GM19043 (cell line): ENCODE measurements at regions not wholly inside any gene's neighbourhood (a gene's known extent, or its start where the extent isn't known, plus 50 kb on each side); places are given as distances from the start of the nearest gene placed in this dataset.

ENCODE experiments used
- ATAC-seq: cut with Tn5 transposase; IDR thresholded peaks from one replicate; pipeline ENCODE4 v1.9.1; 2021; ENCODE audit warnings: low read depth; ENCODE audit not compliant: unreplicated experiment

DNA sequence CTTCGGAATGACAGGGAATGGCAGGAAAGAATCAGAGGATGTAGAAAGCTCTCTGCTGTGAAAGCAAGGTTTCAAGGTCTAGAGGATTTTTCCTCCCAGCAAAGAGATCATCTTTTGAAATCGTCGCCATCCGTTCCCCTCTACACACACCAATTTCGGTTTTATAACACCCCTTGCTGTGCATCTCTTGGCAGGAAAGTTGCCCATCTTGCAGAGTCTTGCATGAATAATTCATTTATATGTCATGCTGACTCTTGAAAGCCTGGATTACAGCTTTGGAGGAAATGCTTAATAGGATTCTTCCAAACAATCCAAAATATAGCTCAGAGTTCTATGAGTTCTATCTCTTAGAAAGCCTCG, 262.7 kb downstream of the CHL1 start:
- no peak for ATAC-seq

DNA sequence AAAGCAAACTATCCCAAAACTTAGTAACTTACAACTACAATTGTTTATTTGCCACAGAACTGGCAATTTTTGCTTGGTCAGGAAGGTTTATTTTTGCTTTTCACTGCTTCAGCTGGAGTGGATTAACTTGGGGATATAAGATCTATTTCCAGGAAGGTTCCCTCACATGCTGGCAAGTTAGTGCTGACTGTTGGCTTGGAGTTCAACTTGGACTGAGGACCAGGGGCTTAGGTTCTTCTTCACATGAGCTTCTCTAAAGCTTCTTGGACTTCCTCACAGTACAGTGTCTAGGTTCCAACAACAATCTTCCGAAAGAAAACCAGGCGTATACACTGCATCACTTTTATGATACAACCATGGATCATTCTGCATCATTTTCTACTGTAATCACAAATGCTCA, 264.4 kb downstream of the CHL1 start:
- ATAC-seq, result no peak

DNA sequence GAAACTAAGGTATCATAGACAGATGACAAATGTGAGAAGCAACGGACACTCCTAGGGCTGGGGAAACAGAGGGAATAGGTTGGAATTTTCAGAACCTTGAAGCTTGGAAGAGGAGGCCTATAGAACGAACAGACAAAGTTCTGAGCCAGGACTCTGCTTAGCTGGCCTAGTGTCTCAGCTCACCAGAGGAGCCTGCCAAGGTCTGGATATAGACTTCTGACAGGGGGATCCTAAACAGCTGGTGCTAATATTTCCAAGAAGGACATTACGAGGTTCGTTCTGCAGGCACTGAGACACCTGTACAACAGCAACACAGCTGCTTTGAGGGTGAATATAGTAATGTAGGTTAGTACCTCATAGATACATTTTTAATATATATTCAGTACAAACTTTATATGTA, 266.3 kb downstream of the CHL1 start:
- ATAC-seq, result no peak

DNA sequence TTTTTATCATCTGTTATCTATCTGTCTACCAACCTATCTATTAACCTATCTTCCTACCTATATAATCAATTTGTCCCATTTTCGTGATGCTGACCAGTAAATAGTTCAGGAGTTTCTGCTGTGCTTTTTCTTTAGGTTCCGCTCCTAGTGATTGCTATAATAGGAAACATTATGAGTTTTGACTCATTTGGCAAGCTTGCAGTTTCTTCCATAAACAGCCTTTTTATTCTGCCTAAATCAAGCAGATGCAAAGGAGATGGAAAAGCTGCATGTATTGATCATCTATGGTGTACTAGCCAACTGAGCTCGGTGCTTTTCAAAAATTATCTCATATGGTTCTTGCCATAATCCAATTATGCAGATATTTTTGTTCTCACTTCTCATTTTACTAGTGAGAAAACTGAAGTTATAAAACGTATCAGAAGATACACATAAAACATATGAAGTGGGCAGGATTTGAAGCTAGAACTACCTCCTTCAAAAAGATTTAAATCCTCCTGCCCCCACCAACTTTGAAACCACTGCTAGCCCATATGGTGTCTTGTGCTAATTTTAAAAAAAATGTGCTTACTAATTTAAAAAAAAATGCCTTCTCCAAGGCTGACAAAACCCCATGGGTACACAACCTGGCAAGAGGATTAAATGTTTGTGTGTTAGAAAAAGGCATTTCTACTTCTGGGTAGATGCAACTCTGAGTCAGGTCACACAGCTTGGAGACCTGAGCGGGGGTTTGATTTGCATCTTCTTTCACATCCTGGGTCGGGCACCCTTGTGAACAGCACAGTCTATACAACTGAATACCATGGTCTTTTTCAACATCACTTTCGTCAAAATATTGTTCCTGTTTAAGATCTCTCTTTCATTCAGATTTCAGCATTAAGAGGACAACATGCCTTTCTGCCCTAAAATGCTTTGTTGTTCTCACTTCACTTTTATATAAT, 267.0 kb downstream of the CHL1 start:
- ATAC-seq, result peak; percentile 93

DNA sequence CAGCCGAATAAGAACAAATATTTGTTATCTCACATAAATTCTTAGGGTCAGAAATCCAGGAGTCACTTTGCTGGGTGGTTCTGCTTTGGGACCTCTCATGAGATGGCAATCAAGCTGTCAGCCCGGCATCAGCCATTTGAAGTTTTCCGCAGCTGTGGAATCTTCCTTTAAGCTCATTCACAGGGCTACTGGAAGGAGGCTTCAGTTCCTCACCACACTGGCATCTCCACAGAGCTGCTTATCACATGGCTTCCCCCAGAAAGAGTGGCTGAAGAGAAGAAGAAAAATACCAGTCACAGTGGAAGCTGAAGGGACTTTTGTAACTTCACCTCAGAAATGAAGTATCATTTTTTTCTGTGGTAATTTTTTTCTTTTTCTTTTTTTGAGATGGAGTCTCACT, 267.7 kb downstream of the CHL1 start:
- ATAC-seq, result peak; percentile 22

DNA sequence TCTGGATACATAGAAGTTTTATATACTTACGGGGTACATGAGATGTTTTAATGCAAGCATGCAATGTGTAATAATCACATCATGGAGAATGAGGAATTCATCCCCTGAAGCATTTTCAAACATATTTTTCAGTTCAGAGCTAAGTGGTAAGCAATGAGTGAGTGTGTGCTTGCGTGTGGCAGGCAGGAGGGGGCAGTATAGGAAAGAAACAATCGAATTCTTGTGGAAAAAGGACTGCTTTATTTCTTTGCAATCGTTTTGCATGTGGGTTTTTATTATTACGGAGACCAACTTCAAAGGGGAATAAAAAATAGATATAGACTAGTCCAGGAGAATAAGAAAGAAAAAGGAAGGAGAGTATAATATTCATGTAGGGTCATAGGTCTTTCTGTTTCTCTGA, 271.6 kb downstream of the CHL1 start:
- ATAC-seq, result no peak

DNA sequence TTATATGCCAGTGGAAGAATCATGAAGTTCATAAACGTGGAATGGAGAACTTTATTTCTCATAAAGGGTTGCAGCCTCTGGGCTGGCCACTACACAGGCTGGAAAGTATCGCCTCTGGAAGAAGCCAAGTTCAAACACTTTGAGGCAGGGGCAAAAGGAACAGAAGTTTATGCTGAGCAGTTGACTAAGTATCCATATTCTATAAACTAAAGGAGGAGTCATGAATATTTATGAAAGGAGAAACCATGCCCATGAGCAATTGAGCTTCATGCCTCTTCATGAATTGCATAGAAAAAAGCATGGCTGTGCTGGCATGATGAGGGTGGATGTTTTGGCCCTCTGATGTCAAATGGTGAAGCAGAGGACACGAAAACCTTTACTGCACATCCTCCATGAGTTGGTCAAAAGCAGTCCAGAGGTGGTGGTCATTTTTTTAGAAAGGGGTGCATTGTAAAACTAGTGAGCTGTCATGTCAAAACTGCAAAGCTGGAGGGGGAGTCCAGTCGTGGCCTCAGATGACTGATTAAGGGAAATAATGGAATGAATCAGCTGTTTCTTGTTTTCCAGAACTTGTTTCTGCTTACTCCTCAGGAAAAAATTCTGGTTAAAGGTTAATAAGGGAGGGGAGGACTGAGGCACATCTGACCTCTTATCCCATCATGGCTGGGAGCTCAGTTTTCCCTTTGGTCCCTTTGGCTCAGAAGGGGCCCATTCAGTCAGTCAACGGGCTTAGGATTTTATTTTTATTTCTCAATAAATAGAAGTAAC, 276.7 kb downstream of the CHL1 start:
- no peak for ATAC-seq

DNA sequence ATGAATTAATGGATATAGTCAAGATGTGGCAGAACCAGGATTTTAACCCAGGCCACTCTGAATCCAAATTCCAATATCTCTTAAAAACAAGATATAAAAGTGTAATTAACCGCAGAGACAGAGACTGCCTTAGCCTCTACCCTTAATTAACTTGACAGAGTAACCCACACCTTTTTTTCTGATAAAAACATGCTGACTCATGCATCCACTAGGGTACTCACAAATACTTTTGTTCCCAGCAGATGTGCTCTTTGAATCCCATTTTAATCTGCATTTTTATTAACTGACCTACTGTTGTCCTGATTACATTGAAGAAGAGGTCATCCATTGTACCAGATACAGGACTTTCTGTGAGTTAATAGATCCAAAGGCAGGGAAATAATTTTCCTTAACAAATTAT, 278.3 kb downstream of the CHL1 start:
- no peak for ATAC-seq

DNA sequence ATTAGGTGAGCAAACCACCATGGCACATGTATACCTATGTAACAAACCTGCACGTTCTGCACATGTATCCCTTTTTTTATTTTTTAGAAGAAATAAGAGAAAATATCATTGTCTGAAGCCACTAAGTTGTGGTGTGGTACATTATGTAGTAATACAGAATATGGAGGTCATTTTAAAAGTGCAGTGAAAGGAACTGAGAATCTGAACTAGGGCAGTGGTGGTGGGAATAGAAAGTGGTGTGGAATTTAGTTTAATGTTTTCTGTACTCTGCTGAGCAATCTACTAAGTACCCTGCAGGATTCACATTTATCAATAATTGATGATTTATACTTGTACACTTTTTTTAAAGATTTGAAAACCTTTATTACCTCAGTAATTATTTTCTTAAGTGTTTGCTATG, 283.5 kb downstream of the CHL1 start:
- no peak for ATAC-seq

DNA sequence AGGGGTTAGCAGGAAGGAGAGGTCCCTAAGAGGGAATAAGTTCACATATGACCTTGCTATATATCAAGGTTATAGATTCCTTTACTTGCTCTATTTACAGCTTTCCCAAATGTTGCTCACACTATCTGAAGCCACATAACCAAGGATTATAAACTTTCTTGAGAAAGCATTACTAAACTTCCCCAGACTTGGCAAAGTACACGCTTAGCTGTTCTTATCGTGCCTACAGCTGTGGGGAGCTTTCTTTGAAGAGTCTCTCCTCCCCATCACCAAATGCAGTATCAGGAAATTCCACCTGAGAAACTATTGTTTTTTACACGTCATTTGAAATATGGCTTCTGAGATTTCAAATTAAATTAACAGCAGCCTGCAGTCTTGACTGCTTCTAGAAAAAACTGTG, 284.5 kb downstream of the CHL1 start:
- ATAC-seq, result no peak

DNA sequence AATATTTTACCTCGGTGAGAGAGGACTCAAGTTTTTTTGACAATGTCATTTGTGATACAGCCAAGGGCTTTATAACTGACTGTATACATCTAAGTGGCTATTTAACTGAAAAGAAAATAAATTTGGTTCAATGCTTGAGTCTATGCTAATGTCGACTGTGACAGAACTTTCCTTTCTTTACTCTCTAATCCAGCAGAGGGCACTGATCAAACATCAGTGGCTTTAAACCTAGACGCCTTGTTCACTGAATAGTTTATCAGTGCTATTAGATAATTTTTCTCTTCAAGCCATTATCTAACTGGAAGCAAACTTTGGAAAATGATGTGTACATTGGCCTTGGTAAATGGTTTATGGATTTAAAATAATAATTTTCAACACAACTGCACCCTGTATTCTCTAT, 285.1 kb downstream of the CHL1 start:
- no peak for ATAC-seq

DNA sequence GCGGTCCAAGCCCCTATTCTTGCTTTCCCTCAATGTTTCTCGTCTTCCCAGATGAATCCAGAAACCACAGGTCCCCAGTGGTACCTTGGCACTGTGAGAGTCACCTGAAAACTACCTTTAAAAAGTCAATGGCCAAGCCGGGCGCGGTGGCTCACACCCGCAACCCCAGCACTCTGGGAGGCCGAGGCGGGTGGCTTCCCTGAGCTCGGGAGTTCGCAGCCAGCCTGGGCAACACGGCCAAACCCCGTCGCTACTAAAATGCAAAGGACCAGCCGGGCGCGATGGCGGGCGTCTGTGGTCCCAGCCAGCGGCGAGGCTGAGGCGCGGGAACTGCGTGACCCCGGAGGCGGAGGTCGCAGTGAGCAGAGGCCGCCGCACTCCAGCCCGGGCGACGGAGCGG, 285.9 kb downstream of the CHL1 start:
- ATAC-seq, result no peak

DNA sequence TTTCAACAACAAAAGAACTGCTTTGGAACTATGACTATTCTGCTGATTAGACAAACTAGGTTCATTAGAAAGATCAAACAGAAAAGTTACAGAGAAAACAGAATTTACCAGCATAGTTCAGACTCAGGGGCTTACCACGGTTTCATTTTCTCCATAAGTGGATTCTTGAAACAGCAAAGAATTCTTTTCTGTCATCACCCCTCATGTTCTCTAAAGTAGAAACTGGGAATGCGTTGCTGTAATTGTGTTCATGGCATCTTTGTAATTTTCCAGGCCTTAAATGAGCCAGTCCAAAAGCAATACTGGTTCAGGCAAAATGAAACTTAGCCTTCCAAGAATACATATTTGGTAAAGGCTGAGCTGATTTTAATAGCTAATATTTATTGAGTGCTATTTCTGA, 287.8 kb downstream of the CHL1 start:
- ATAC-seq, result no peak

DNA sequence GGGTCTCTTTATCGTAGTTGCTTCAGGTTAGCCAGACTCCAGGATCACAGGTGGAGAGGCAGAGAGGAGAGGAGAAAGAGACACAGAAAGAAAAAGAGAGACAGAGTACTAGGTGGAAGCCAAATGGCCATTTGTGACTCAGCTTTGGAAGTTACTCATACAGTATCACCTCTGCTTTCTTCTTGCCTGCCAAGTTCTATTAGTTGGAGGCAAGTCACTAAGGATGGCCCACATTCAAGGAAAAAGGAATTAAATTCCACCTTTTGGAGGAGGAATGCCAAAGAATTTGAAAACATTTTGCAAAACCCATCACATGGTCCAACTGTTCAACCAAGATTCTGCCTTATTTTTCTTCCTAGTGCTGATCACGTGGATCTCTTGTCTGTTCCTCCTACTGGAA, 291.1 kb downstream of the CHL1 start:
- no peak for ATAC-seq

DNA sequence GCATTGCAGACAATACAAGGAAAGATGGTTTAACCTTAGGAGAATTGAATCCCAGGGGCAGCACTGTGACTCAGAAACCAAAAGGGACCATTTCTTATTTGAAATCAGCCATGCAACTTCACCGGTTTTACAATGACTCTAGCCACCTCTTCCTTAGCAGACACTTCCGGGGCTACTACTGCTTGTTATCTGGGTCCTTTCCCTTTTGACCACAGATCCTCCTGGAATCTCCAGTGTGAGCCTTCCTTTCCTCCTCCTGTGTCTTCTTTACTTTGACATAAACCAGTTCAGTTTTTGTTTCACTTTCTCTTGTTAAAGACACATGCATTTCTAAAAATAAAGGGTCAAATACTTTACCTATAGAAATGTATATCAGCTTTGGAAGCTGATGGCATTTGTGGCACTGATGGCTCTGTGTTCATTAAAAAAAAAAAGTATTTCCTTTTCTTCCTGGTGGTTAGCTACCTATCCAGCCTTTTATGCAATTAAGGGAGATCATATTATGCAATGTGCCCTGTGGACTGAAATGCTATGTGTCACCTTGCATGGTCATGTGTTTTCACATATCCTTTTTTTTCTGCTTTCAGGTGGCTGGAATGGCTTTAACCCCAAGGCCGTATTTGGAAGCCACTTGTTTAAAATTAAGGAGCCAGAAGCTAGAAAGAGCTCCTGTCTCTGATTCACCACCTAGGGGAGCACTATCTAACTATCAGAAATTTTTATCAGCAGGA, 296.2 kb downstream of the CHL1 start:
- ATAC-seq, result no peak

DNA sequence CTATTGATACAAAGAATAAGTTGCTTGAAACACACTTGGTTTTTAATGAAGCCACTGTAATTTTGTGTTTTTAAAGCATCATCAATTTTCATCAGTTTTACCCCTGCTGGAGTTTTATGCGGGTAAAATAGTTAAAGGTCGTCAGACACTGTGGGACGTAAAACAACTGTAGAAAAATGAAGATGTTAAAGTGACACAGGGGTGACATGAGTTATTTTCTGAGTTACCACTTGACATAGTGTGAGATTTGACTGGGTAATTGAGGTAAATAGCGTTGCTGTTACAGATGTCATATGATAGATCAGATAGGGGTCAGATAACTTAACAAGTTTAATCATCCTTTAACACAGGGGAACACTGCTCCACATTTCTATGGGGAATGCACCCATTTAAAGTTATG, 297.6 kb downstream of the CHL1 start:
- no peak for ATAC-seq

DNA sequence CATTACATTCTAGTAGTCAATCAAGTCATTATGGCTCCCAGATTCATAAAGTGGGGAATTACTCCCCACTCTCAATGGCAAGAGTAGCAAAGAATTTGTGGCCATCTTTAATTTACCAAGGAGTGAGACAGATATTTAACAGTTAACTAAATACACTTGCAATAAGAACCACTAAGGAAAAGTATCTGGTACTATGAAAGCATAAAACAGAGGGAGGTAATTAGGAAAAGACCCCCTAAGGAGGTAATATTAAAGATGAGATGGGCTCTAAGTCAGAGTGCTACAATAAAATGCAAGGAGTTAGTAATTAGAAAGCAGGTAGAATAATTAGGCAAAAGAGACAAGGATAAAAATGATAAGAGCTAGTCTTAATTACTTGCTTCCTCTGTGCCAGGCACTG, 301.9 kb downstream of the CHL1 start:
- ATAC-seq, result no peak

DNA sequence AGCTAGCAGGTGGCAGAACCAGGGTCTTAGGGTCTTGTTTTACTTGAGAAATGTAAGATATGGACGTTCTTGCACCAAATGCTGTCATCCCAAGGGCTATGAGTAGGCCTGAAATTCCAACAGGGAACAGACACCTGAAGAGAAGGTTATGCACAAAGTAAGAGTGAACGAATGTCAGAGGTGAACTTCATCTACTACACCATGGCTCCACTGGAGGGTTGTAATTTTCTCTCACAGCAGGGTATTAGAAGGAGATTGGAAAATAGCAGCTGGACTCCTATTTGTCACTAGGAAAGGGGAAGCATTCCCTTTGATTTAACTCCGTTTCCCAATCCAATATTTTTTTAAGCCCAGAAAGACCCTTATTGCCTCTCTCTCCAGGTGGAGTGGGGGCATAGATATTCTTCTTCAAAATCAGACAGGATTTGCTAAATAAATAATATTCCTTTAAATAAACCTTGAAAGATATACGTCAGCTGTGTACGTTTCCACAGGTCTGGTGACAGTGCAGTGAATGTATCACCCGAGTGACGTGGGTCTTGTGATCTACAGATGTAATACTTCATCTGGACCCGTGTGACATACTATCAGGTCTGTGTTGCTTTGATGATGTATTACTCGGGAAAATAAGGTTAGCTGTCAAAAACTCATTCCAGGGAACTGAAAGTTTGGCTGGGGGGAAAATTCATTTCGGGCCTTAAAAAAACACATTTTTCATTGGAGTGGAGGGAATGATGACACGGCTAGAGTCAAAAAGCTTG, 302.6 kb downstream of the CHL1 start:
- no peak for ATAC-seq

DNA sequence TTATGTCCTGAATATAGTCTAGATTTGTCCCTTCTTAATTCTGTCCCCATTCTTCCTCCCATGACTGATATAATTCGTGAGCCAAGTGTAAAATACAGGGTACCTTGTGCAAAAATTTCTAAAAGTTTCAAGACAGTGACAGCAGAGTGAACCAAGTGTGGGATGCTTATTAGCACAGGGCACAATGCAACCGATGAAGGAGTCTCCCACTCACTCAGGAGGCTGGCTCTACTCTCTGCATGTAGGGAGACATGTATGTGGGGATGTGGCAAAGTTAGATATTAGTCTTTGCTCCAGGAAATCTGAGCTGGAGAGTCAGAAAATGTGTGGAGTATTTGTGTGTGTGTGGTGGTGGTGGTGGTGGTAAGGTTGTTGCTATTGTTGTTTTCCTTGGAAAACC, 305.9 kb downstream of the CHL1 start:
- ATAC-seq, result no peak

DNA sequence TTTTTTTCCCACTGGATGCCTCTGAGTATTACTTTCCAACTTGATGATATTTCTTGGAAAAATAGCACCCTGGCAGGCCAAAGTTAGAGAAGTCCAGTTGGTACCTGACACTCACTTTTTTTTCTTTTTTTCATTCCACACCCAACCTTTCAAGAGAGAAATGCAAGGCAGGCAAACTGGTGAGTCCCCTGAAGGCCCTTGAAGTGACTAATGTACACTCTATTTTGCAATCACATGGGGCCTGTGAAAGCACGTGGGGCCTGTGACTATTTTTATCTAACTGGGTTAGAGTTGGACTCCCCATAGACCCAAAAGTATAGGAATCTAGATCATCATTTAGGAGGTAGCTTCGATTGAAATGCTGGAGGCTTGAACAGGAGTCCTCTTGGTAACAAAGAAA, 316.7 kb downstream of the CHL1 start:
- ATAC-seq, result no peak

DNA sequence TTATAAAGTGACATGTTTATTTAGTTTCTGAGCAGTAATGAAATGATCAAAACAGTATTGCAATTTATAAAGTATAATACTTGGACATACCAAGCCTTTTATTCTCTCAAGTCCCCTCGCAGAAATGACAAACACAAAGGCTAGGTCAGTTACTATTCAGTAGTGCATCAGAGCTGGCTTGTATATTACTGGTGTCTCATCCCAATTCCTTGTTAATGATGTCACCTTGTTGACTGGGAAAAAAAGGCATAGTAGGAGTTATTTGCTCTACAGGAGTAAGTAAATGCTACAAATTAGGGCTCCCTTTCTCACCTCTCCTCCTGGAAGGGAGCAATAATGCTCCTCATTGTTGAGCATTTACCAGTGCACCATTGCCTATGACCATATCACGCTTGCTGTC, 317.6 kb downstream of the CHL1 start:
- no peak for ATAC-seq
